GDM1 (cell line): ENCODE measurements at regions not wholly inside any gene's neighbourhood (a gene's known extent, or its start where the extent isn't known, plus 50 kb on each side); places are given as distances from the start of the nearest gene placed in this dataset.

Experiments used
- DNase-seq: peaks from one replicate; lab custom pipeline; 2025; lab: John Stamatoyannopoulos, UW

DNA sequence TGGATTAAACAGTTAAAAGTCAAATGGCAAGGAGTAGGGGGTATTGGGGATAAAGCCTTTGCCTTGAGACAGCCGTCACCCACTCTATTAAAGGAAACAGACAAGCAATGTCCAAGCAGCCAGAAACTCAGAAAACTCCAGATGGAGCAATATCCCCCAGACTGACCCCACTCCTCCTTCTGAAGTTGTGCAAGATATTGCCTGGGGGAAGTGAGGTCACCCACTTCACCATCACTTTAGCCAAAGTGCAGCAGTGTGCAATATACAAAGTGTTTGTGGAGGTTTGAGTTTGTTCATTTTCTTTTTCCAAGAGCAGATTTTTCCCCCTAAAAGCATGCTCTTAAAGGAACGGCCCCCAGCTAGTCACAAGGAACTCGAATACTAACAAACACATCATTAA, 125.1 kb downstream of the ETS2 start:
- no peak for DNase-seq

DNA sequence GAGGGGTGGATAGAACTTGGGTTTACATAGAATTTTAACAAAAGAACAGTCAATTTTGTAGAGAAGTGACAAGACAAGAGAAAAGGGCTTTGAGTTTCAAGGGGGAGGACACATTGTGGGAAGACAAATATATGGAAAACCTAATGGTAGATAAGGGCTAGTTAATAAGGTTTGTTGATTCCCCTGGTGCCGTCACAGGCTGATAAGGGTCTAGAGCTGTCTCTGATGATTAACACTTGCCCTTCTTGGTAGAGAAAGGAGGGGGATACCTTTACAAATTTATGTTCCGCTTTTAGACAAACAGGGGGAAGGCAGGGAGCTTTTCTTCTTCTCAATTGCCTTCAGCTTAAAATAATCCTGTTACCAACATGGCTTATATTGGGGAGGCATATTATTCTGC, 124.3 kb downstream of the ETS2 start:
- no peak for DNase-seq

DNA sequence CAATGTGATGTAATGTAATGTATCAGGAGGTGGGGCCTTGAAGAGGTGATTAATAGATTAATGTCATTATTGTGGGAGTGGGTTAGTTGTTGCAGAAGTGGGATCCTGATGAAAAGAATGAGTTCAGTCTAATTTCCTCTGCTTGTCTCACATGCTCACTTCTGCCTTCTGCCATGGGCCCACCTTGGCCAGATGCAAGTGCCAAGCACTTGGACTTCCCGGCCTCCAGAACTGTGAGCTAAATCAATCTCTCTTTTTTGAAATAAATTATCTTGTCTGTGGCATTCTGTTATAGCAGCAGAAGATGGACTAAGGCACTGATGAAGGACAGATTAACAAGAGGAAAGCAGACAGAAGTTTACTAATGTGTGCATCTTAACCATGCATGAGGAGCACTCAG, 123.9 kb downstream of the ETS2 start:
- DNase-seq = no peak

DNA sequence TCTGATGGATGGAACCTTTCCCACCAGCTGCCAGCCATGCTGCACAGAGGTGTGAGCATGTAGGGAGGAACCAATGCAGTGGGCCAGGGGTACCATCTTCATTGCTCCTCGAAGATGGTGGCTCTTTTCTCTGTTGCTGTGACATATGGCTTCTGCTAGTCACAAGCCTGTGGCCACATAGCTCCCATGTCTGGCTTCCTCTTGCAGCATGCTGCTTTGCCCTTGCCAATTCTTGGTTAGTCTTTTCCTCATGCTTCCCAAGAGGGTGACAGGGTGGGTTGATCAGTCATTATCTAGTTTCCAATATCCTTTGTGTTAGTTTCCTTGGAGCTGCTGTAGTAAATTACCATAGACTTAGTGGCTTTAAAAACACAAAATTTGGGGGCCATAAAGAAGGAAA, 123.4 kb downstream of the ETS2 start:
- no peak for DNase-seq

DNA sequence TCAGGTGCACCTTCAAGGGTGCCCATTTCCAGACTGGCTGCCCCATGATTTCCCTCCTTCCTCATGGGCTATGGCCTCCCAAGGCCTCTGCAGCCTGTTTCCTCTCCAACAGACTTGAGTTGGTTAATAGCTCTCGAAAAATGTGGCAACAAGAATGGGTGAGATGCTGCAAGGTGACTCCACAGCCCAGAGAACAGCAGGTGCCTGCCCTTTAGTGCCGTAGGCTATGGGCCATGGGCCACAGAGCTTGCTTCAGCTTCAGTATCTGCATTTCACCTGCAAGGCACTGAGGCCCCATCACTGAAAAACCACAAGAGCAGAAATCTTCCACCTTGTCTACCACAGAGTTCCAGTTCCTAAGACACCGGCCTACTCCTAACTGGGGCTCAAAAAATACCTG, 122.0 kb downstream of the ETS2 start:
- no peak for DNase-seq

DNA sequence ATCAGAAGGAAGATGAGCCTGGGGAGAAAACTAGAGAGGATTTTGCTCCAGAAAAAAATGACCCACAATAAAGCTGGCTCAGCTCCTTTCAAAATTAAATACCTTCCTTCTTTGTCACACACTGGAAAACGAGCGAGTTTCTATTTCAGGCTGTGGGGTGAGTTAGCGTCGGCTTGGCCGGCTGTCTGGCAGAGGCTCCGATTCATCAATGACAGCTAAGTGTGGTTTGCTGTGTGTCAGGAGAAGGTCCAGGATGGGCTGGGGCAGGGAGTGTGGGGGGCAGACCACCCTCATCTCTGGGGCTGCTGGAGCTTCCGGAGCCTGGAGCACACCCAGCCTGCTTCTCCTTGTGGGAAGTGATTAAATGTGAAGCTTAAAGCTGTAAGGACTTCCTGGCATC, 120.2 kb downstream of the ETS2 start:
- DNase-seq = peak; percentile 78

DNA sequence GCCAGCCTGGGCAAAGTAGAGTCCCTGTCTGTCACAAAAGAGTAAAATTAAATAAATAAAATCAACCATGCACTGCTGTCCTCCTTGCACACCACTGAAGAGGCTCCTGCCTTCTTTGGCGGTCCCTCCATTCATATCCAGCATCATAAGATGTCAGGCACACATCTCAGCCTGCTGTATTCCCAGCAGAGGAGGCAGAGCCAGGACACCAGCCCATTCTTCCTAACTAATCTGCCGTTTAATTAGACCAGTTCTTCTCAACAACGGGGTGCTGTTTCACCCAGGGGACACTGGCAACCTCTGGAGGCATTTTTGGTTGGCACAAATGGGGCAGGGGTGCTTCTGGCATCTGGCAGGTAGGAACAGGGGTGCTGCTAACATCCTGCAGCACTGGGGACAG, 119.7 kb downstream of the ETS2 start:
- no peak for DNase-seq

DNA sequence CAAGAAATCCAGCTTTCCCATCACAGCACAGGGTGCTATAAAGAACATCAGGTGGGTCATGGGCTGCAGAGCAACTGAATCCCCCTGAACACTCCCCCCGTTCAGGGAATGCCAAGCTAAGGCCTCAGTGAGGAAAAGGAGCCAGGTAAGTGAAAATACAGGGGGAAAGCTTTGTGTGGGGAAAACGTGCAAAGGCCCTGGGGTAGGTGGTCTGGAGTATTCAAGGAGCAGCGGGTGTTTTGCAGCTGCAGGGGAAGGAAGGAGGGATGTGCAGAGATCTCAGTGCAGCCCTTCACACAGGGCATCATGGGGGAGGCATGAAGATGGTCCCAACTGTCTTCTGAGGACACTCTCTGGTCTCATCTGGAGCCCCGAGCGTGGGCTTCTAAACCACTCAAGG, 119.2 kb downstream of the ETS2 start:
- no peak for DNase-seq

DNA sequence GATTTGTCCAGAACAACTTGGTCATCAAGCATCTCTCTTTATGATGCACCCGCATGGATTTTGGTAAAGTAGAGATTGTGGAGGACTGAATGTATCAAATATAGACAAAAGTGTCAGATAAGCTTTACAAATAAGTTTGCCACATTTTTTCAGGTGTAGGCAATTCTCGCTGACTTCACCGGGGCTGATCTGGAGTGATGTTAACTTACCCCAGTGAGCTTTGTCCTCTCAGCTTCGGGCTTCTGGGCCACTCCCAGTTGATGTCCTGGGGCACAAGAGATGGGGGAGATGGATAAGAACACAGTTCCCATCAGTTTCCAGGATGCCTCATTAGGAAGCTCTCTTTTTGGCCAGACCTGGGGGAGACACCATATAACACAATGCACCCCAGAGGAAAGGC, 117.7 kb downstream of the ETS2 start:
- no peak for DNase-seq

DNA sequence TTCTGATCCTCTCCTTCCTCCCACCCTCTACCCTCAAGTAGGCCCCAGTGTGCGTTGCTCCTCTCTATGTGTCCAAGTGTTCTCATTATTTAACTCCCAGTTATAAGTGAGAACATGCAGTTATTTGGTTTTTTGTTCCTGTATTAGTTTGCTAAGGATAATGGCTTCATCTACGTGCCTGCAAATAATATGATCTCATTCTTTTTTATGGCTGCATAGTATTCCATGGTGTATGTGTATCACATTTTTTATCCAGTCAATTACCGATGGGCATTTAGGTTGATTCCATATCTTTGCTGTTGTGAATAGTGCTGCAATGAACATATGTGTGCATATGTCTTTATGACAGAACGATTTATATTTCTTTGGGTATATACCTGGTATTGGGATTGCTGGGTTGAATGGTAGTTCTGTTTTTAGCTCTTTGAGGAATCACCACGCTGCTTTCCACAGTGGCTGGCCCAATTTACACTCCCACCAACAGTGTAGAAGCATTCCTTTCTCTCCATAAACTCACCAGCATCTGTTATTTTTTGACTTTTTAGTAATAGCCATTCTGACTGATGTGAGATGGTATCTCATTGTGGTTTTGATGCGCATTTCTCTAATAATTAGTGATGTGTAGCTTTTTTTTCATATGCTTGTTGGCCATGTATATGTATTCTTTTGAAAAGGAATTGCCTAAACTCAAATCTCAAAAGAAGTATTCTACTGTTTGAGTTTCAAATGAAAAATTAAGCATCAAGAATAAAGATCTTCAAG, 116.9 kb downstream of the ETS2 start:
- DNase-seq = no peak

DNA sequence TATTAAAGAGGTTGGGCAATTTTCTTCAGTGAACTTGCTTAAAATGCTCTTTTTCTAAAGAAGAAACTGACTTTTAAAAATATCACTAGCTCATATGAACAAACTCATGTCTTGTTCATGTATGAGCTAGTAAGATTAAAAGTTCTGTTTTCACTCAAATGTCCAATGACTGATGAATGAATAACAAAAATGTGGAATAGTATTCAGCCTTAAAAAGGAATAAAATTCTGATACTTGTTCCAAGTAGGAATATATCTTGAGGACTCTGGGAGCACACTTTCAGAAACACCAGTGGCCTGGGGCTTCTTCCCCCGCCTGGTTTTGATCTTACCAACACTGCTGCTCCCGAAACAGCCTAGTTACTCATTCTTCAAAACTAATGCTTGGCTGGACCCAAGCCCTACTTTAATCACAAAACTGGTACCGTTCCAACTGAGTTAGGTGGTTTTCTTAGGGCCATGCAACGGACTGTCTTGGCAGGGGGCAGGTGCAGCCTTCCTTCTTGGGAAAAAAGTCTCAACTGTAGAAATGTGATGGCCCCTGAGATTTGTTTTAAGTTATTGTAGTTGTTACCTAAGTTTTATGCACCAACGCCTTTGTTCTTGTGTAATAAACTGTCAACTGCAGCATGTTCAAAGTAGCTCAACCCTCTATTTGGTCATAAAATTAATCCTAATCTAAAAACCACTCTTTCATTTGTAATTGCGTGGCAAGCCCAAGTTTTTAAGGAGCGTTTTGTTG, 116.0 kb downstream of the ETS2 start:
- no peak for DNase-seq

DNA sequence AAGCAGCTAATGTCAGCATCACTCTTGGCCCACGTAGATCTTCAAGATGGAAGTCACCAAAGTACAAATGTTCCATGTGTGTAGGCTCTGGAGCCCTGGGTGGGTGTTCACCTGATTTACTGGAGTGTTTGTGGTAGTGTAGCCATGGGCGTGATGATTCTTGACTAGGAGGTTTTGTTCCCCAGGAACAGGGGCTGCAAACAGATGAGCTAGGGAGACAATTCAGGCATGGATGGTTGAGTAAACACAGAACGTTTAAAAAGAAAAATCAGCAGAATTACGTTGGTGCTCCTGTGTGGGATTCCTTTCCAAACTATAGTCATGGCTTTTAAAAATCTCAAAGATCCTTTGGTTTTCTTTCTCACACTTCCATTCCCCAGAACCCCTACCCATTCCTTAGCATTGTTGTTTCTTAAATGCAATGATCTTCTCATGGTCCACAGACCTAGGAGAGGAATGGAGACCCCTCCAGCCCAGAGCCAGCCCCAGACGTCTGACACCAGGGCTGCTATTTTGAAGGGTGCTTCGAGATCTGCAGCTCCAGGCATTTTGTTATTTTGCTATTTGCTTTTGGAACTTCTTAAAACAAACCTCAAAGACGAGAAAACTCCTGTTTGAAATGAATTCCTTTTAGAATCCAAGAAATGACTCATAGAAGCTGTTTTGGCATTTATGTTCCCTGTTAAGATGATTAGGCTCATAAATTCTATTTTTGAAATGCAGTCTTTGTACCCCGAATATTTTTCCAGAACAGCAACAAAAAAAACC, 115.1 kb downstream of the ETS2 start:
- DNase-seq = no peak

DNA sequence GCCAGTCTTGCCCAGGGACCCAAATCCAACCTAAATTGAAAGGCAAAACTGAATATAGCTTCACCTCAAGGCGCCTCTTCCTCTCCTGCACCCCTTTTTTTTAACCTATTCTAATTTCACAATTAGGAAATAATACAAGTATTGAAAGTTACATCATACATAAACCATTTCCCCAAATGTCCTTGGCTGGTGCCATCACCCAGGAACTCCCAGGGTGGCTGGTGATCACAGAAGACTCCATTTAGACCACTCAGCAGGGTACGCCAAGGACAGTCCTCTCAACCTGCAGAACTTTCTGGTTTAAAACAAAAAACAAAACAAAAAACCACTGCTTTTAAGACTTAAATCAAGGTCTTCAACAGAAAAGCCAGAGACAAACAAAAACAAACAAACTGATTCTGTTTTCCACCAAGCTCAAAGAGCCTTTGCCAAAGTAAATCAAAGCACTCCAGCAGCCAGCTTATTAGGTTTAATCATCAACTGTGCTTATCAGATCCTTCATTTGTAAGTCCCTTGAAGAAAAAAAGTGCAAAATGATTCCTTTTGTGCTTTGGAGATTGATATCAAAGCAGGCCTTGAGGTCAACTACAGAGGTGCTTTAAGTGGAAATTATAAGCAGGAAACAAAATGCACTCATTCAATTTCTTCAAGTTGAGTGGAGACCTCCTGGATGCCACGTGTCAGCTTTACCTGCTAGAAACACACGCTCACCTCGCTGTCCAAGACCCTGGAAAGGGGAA, 113.0 kb downstream of the ETS2 start:
- DNase-seq = no peak

DNA sequence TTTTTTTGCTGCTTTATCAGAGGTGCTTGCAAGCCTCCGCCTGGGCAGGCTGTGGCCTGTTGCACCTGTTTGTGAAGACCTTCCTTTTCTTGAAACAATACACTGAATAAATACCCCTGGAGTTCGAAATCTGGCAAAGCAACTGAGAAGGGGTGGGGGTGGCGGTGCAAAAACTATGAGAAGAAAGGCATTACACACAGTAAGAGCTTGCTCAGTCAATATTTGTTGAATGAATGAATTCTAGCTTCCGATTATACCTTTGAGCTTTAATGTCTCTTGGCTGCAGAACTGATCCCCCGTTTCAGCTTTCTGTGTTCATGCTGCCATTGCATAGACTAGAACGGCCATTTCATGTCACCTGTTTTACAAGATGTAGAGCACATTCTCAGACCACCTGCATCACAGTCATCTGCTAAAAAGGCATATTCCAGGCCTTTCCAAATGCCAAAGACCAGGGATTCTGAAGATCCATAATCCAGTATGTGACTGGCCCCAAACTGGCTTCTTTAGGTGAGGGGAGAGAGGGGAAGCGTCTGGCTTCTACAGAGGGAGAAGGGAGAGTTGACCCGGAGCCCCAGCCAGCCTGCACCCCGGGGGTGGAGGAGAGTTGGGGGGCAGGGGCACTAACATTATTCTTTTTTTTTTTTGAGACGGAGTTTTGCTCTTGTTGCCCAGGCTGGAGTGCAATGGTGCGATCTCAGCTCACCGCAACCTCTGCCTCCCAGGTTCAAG, 111.5 kb downstream of the ETS2 start:
- DNase-seq = no peak

DNA sequence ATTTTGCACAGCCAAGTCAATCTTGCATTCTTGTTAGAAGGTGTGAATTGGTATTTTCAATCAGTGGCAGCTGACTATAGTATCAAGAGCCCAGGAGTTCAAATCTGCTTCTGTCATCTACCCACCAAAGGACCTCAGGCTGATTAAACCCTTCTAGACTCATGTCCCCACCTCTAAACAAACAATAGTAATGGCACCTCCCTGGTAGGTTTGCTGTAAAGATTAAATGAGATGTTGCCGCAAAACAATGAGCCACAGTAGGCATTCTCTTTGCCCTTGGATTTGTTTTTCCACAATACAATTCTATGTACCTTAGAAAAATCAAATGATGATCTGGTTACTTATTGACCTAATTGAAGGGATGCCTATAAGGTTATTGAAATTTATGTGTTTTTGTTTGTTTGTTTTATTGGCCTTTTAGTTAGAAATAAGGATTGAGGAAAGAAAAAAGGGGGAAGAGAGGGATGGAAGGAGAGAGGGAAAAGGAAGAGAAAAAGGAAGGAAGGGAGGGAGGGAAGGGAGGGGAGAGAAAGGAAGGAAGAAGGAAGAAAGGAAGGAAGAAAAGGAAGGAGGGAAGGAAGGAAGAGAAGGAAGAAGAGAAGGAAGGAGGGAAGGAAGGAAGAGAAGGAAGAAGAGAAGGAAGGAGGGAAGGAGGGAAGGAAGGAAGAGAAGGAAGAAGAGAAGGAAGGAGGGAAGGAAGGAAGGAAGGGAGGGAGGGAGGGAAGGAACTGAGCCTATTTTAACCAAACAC, 110.7 kb downstream of the ETS2 start:
- DNase-seq = no peak

DNA sequence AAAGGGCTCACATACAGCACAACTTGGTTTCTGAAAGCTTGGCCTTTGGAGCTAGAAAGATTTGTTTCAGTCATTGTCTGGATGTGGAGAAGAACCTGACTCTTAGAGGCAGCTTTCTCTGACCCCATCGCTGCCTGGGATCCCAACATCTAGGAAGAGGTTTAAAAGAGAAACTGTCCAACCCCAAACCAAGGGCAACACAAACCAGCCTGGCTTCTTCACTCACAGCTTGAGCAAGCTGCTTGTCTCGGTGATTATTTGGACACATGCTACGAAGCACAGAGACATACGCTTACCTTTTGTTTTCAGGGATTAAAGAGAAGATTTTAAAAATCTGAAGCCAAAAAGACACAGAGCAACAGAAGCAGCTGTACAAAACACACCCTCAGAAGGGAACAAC, 109.8 kb downstream of the ETS2 start:
- DNase-seq = no peak

DNA sequence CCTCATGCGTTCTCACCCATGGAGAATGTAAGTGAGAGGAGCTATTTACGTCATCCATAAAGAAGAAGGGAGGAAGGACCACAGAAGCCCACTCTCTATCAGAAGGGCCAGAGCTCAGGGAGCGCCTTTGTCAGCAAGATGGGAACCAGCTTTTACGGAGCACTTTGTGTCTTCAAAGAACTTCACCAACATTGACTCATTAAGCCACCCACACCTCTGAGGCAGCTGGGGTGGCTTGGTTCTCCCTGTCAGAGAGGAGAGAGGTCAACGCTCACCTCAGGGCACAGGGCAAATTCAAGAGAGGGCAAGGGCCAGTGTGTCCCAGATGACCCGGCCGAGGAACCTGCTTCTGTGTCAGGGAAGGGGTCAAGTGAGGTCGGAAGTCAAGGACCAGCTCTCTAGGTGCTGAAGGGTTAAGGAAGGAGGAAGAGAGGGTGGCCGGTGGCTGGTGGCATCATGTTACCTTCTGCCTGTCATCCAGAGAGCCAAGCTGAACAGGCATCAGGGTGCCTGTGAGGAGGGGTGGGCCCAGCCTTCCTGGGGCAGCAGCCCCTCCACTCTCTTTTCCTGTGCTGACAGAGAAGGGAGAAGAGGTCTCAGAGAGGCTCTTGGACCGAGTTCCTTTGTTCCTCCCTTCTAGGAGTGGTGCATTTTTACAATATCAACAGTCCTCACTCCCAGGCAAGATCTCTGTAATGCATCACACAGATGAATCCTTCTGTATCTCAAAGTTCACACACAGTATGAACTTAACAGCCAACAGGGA, 109.0 kb downstream of the ETS2 start:
- DNase-seq = no peak

DNA sequence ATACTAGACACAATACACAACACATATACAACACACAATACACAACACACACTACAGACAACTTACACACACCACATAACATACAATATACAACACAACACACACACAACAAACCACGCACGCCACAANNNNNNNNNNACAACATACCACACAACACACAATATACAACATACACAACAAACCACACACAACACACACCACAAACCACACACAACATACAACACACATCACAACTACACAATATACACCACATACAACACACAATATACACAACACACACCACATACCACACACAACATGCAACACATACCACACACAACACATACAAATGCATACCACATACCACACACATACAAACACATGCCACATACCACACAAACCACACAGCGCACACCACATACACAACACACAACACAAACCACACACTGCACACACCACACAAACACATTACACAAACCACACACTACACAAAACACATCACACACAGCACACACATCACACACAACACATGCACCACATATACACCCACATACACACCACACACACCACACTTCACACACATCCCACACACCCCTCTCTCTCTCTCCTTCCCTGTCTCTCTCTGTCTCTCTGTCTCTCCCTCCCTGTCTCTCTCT, 108.3 kb downstream of the ETS2 start:
- no peak for DNase-seq

DNA sequence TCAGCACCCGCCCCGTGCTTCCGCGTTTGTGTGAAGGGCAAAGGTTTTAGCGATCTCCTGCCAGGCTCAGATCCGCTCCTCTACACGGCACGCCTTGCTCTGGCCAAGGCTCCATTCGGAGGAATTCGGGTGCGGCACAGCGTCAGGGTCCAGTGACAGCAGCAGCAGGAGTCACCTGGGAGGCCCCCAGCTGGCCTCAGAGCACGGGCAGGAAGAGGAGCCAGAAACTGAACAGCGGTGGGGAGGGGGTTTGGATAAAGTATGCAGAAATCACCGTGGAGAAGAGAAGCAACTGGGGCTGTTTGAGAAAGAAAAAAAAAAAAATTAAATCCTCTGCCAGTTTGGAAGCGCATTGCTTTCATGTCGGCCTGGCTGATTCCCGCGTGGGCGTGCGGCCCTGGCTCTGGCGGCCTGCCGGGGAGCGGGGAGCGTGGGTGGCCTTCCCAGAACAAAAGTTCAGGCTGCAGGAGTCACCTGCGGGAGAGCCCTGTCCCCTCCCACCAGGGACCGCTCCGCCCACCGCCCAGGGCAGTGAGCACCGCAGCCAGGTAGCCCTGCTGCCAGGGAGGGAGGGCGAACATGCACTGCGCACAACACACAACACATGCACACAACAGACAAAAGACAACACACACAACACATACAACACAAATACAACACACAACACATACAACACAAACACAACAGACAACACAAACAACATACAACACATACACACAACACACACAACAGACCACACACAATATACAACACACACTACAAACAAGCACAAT, 107.6 kb downstream of the ETS2 start:
- DNase-seq = no peak
